Dermis microvascular lymphatic vessel endothelial cell (primary cell): ENCODE measurements at regions not wholly inside any gene's neighbourhood (a gene's known extent, or its start where the extent isn't known, plus 50 kb on each side); places are given as distances from the start of the nearest gene placed in this dataset.
"Not testable (repeated sequence)": the region's sequence is repeated elsewhere in the genome, so short reads cannot be mapped to it uniquely, and the experiment has no call there.

ENCODE experiments used
- DNase-seq, 2 donors: peaks; one replicate each; pipeline versions ENCODE4 v3.0.0 to v3.0.0-alpha.2; 2010; ENCODE audit warnings: low read depth in 2 of 2

GRCh38 chrX:81857192-81857591 lies 655.3 kb downstream of the SH3BGRL start:
- DNase-seq, result no peak

GRCh38 chrX:81866873-81867272 lies 665.0 kb downstream of the SH3BGRL start:
- DNase-seq, result no peak

- no peak for DNase-seq
Measured at GRCh38 chrX:81868979-81869378, 667.1 kb downstream of the SH3BGRL start.

- no peak for DNase-seq
Measured at GRCh38 chrX:81874807-81875206, 672.9 kb downstream of the SH3BGRL start.

GRCh38 chrX:81875800-81876199 lies 673.9 kb downstream of the SH3BGRL start:
- DNase-seq, result no peak

- DNase-seq, result no peak
Measured at GRCh38 chrX:81876437-81876836, 674.5 kb downstream of the SH3BGRL start.

- DNase-seq, result no peak
Measured at GRCh38 chrX:81890521-81890920, 688.6 kb downstream of the SH3BGRL start.

- DNase-seq, result no peak
Measured at GRCh38 chrX:81900522-81900921, 698.6 kb downstream of the SH3BGRL start.

GRCh38 chrX:81925812-81926211 lies 723.9 kb downstream of the SH3BGRL start:
- no peak for DNase-seq

GRCh38 chrX:81945911-81946310 lies 744.0 kb downstream of the SH3BGRL start:
- not testable (repeated sequence) for DNase-seq

GRCh38 chrX:81957318-81957717 lies 755.4 kb downstream of the SH3BGRL start:
- no peak for DNase-seq

- DNase-seq, result peak in 1 of 2 donors; percentile 0
Measured at GRCh38 chrX:81957900-81958545, 756.1 kb downstream of the SH3BGRL start.

- DNase-seq, result no peak
Measured at GRCh38 chrX:81959964-81960363, 758.1 kb downstream of the SH3BGRL start.

- not testable (repeated sequence) for DNase-seq
Measured at GRCh38 chrX:81974413-81974812, 772.5 kb downstream of the SH3BGRL start.

GRCh38 chrX:81979806-81980515 lies 778.1 kb downstream of the SH3BGRL start:
- no peak for DNase-seq

GRCh38 chrX:81987217-81987616 lies 785.3 kb downstream of the SH3BGRL start:
- DNase-seq, result not testable (repeated sequence)

GRCh38 chrX:81996166-81996565 lies 794.3 kb downstream of the SH3BGRL start:
- no peak for DNase-seq

GRCh38 chrX:82029571-82030218 lies 827.8 kb downstream of the SH3BGRL start:
- no peak for DNase-seq

GRCh38 chrX:82031250-82031649 lies 829.3 kb downstream of the SH3BGRL start:
- DNase-seq, result no peak

GRCh38 chrX:82038793-82039192 lies 836.9 kb downstream of the SH3BGRL start:
- no peak for DNase-seq

GRCh38 chrX:82041034-82041433 lies 839.1 kb downstream of the SH3BGRL start:
- no peak for DNase-seq

GRCh38 chrX:82058728-82059127 lies 856.8 kb downstream of the SH3BGRL start:
- DNase-seq, result no peak

GRCh38 chrX:82070948-82071347 lies 869.0 kb downstream of the SH3BGRL start:
- no peak for DNase-seq
